Kidney glomerular epithelial cell (primary cell): ENCODE measurements at regions not wholly inside any gene's neighbourhood (a gene's known extent, or its start where the extent isn't known, plus 50 kb on each side); places are given as distances from the start of the nearest gene placed in this dataset.
"Not testable (repeated sequence)": the region's sequence is repeated elsewhere in the genome, so short reads cannot be mapped to it uniquely, and the experiment has no call there.

Experiments used
- DNase-seq: peaks from one replicate; lab custom pipeline; 2025; lab: John Stamatoyannopoulos, UW

GRCh38 chr5:164206196-164206595 is 700.8 kb downstream of the MAT2B start:
- DNase-seq, result no peak

DNA sequence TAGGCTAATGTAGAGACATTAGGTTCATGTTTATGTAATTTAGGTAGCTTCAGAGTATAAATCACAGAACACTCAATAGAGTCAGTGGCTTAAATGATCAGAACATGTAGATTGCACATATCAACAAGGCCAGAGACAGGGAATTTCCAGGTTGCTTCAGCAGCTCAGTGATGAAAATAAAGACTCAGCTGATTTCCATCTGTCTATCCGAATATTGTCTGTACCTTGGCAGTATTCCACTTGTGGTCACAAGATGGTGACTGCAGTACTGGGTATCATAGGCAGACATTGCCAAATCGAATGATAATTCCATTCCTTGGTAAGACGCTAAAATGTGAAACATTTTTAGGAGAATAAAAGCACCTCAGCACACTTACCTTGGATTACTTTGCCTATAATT is 702.2 kb downstream of the MAT2B start:
- DNase-seq, result no peak

DNA sequence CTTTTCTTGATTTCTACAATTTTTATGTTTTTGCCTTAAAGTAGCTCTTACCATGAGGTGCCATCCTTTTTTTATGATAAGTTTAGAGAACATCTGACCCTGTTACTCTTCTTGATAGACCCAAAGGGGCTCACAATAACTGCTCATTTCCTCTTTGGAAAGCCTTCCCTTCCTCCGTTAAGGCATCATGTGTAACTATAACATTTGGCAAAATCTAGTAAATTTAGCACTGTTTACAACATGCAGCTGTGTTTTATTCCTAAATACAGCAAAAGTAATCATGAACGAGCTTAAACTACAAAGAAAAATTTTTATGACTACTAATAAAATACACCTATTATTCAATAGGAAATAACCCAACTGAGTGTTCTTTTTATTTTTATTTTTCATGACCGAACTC is 705.1 kb downstream of the MAT2B start:
- no peak for DNase-seq

- no peak for DNase-seq
Observed at GRCh38 chr5:164214698-164215097, 709.3 kb downstream of the MAT2B start.

- no peak for DNase-seq
Observed at GRCh38 chr5:164217464-164217863, 712.0 kb downstream of the MAT2B start.

GRCh38 chr5:164220522-164220921 is 715.1 kb downstream of the MAT2B start:
- no peak for DNase-seq

DNA sequence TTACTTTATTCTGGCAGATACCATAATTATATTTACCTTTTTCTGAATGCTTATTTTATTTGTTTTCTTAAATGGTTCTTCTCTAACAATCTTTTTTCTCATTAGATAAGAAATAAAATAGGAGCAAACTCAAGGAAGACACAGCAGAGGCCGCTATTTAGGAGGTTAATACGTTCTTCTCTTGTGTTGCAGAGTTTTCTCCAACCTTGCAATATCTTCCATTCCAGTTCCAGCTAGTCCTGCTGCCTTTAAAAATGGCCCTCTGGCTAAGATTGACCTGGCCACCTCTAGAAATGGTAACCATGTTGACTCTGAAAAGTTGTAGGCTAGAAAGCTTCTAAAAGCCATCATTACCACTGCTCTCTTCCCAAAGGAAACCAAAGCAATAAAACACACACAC is 718.8 kb downstream of the MAT2B start:
- no peak for DNase-seq

DNA sequence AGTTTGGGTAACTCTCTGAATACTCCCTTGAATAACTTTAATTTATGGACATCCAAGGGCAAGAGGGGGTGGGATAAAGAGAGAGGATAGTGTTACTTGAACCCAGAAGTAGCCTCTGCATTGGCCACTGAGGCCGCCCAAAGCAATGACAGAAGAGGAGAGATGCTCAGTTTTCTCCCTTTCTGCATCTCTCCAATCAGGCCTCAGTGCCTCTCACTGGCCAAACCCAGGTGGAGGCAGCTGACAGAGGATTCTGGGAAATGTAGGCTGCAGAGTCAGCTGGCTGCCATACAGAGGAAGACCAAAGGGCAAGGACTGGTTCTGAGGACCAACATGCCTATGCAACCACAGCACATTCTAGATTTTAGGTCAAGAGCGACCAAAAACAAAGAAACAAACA is 719.4 kb downstream of the MAT2B start:
- no peak for DNase-seq

- no peak for DNase-seq
Observed at GRCh38 chr5:164230341-164230740, 724.9 kb downstream of the MAT2B start.

- peak; percentile 98 for DNase-seq
Observed at GRCh38 chr5:164233791-164234190, 728.4 kb downstream of the MAT2B start.

GRCh38 chr5:164234321-164234720 is 728.9 kb downstream of the MAT2B start:
- DNase-seq, result no peak

DNA sequence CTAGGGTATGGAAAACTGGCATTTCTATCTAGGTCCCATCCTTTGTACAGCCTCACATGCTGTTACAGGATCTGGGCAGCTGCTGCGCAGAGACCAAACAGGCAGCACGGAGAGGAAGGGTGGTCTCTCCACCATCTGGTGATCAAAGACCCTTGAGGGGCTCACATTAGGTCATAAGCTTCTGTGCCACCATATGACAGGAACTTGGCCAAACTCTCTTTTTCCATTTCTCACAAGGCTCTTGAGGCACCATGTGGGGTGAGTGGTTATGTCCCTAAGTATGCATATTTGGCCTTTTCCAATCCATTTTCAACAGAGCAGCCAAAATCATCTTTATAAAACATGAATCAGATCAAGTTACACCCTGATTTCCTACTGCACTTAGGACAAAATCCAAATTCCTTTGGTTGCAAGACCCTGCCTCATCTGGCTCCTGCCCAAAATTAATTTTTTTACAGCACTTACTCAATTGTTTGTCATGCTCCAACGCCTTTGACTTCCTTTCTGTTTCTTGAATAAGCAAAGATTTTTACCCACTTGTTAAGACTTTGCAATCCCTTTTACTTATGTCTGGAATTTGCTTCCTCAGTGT is 730.0 kb downstream of the MAT2B start:
- peak; percentile 49 for DNase-seq

- DNase-seq, result no peak
Observed at GRCh38 chr5:164237486-164237885, 732.1 kb downstream of the MAT2B start.

DNA sequence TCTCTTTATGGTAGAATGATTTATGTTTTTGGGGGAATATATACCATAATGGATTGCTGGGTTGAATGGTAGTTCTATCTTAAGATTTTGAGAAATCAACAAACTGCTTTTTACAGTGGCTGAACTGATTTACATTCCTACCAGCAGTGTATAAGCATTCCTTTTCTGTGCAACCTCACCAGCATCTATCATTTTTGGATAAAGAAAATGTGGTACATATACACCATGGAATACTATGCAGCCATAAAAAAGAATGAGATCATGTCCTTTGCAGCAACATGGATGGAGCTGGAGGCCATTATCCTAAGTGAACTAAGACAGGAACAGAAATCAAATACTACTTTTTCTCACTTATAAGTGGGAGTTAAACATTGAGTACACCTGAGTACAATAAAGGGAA is 746.4 kb downstream of the MAT2B start:
- not testable (repeated sequence) for DNase-seq

- no peak for DNase-seq
Observed at GRCh38 chr5:164253764-164254163, 748.3 kb downstream of the MAT2B start.

DNA sequence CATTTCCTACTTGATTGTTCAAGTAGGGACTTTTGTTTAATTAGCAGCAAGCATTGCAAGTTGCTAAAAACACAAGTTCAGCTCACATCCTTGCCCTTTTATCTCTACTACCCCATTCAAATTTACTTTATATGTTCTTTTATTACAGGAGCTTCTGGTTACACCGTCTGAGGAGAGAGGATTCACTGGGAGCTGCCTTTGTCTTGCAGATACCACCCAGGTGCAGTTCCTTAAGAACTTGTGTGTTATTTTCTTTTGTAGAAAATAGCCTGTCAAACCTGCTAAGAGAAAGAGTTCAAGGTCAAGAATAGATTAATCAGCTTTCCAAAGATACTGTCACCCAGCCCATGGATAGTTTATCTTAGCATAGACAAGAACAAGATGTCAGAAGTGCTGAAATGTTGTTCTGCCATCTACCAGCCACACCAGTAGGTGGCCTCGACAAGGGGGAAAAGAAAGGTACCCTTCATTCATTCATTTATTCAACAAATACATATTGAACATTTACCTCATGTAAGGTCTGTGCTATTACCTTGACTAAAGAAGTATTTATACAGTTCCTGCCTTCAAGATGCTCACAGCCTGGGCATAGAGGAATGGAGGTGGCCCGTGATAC is 750.3 kb downstream of the MAT2B start:
- DNase-seq, result no peak

- DNase-seq, result no peak
Observed at GRCh38 chr5:164256351-164256750, 750.9 kb downstream of the MAT2B start.

DNA sequence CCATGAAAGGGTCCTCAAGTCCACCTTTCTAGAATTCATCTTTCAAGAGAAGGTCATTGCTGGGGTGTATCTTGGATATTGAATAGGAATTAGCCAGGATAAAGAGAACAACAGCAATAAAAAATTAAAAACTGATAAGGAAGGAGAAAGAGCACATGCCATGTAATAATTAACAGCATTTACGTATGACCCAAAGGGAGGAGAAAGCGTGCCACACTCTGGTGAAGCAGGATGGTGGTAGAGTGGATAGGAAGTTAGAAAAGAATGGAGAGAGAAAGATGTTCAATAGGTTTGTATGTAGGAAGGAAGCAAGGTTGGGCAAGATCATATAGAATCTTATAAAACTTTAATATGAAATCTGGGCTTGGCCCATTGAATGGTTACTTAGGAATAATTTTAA is 751.5 kb downstream of the MAT2B start:
- no peak for DNase-seq

GRCh38 chr5:164265566-164265965 is 760.1 kb downstream of the MAT2B start:
- no peak for DNase-seq

DNA sequence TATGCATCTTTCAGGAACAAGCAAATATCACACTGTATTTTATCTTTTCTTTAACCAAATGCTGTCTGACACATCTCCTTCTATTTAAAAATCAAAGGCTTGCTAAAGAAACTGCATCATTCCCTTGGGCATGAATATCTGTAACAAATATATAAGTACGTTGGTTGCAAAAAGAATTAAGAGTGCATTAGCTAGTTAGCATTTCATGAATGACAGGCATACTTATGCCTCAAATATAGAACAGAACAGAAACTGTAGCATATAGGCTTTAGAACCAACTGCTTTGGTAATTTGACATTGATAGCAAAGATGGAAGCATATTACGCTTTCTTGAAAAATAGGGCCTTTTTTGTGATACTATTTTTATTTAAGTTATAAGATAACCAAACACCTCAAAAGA is 761.2 kb downstream of the MAT2B start:
- DNase-seq, result no peak

GRCh38 chr5:164277720-164278119 is 772.3 kb downstream of the MAT2B start:
- DNase-seq, result no peak

DNA sequence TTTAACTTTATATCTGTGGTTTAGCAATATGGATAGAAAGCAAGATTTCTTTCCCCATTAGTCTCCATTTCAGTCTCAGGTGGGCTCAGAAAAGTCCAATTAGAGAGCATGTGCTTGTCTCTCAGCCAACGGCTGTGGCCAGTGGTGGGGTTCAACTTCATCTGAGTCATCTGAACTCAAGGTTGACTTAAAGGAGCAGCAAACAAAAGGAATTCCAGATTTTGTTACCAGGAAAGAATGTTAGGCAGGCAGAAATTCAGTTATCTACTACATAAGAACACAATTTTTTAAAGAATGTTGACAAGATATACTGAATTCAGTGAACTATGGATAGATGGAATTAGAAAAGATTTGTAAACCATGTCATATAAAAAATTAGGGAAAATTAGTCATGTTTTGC is 784.1 kb downstream of the MAT2B start:
- no peak for DNase-seq

GRCh38 chr5:164296603-164297080 is 791.2 kb downstream of the MAT2B start:
- DNase-seq, result no peak

- no peak for DNase-seq
Observed at GRCh38 chr5:164298165-164298564, 792.7 kb downstream of the MAT2B start.
